GM21526 (cell line): ENCODE measurements at regions not wholly inside any gene's neighbourhood (a gene's known extent, or its start where the extent isn't known, plus 50 kb on each side); places are given as distances from the start of the nearest gene placed in this dataset.

Experiments used
- ATAC-seq: cut with Tn5 transposase; IDR thresholded peaks from one replicate; pipeline ENCODE4 v1.9.1; 2021; ENCODE audit warnings: moderate library complexity; ENCODE audit not compliant: unreplicated experiment, low FRiP score

GRCh38 chr11:119496997-119497396 is 74.0 kb upstream of the THY1 start:
- no peak for ATAC-seq

- no peak for ATAC-seq
Observed at GRCh38 chr11:119496469-119496868, 73.5 kb upstream of the THY1 start.

GRCh38 chr11:119493712-119494111 is 70.7 kb upstream of the THY1 start:
- no peak for ATAC-seq

GRCh38 chr11:119491753-119492510 is 69.0 kb upstream of the THY1 start:
- ATAC-seq, result no peak

GRCh38 chr11:119490253-119491006 is 67.5 kb upstream of the THY1 start:
- no peak for ATAC-seq

- ATAC-seq, result no peak
Observed at GRCh38 chr11:119489087-119489486, 66.1 kb upstream of the THY1 start.

GRCh38 chr11:119488256-119488995 is 65.5 kb upstream of the THY1 start:
- ATAC-seq, result no peak

- no peak for ATAC-seq
Observed at GRCh38 chr11:119486691-119487259, 63.8 kb upstream of the THY1 start.

- ATAC-seq, result no peak
Observed at GRCh38 chr11:119486016-119486415, 63.0 kb upstream of the THY1 start.

- no peak for ATAC-seq
Observed at GRCh38 chr11:119484741-119485605, 62.0 kb upstream of the THY1 start.

GRCh38 chr11:119483881-119484371 is 61.0 kb upstream of the THY1 start:
- no peak for ATAC-seq

- ATAC-seq, result no peak
Observed at GRCh38 chr11:119483341-119483880, 60.4 kb upstream of the THY1 start.

GRCh38 chr11:119482521-119483011 is 59.6 kb upstream of the THY1 start:
- ATAC-seq, result no peak

- no peak for ATAC-seq
Observed at GRCh38 chr11:119481667-119482400, 58.9 kb upstream of the THY1 start.

- ATAC-seq, result no peak
Observed at GRCh38 chr11:119481021-119481666, 58.2 kb upstream of the THY1 start.

GRCh38 chr11:119480380-119481020 is 57.5 kb upstream of the THY1 start:
- no peak for ATAC-seq

GRCh38 chr11:119479685-119480275 is 56.8 kb upstream of the THY1 start:
- ATAC-seq, result no peak
